H1 (cell line): ENCODE measurements at regions not wholly inside any gene's neighbourhood (a gene's known extent, or its start where the extent isn't known, plus 50 kb on each side); places are given as distances from the start of the nearest gene placed in this dataset.

Experiments
- ASH2L ChIP-seq: fragments of 200-600, 300-600 bp; sonication (generic); IDR thresholded peaks from one replicate; pipeline ENCODE4 v1.7.1; 2017; ENCODE audit warnings: low read length
- CEBPB ChIP-seq: IDR thresholded peaks from 2 replicates; pipeline ENCODE4 v1.6.1; 2012; ENCODE audit warnings: low read depth, low read length
- CHD7 ChIP-seq: fragments of 300-600 bp; sonication (generic); IDR thresholded peaks from 2 replicates; pipeline ENCODE4 v1.7.1; 2012; ENCODE audit warnings: low read length, moderate library complexity, mild to moderate bottlenecking, inconsistent platforms; ENCODE audit not compliant: insufficient replicate concordance
- CREB1 ChIP-seq: IDR thresholded peaks from 2 replicates; pipeline ENCODE4 v1.6.1; 2012; ENCODE audit warnings: inconsistent platforms
- GTF2F1 ChIP-seq: IDR thresholded peaks from 2 replicates; pipeline ENCODE4 v1.6.1; 2012; ENCODE audit warnings: low read depth, low read length, improper control_type of control experiment, borderline replicate concordance
- JUND ChIP-seq: IDR thresholded peaks from 2 replicates; pipeline ENCODE4 v1.6.1; 2011; ENCODE audit warnings: mild to moderate bottlenecking, improper control_type of control experiment, low read length
- KDM4A ChIP-seq: IDR thresholded peaks from one replicate; pipeline ENCODE4 v1.7.1; 2012; ENCODE audit warnings: low read depth, mild to moderate bottlenecking, moderate library complexity, low read length, inconsistent platforms; ENCODE audit not compliant: severe bottlenecking
- MAX ChIP-seq: IDR thresholded peaks from 2 replicates; pipeline ENCODE4 v1.6.1; 2012; ENCODE audit warnings: inconsistent platforms
- NANOG ChIP-seq: IDR thresholded peaks from 2 replicates; pipeline ENCODE4 v1.6.1; 2011; ENCODE audit warnings: low read length, low read depth, mild to moderate bottlenecking, inconsistent platforms; ENCODE audit not compliant: insufficient read depth, poor library complexity, severe bottlenecking
- POLR2A ChIP-seq, 2 experiments: IDR thresholded peaks; 1 replicate in 1 of 2; 2 replicates in 1 of 2; pipeline ENCODE4 v1.6.1; 2011; ENCODE audit warnings: low read depth in 2 of 2, low read length in 2 of 2, mild to moderate bottlenecking in 2 of 2; ENCODE audit errors: control extremely low read depth in 1 of 2
- RAD21 ChIP-seq, 2 experiments: IDR thresholded peaks in 1 of 2; conservative IDR thresholded peaks in 1 of 2; 2 replicates each; pipeline ENCODE4 v1.6.1; 2011; ENCODE audit warnings: low read depth in 2 of 2, low read length in 2 of 2, improper control_type of control experiment in 1 of 2, inconsistent platforms in 1 of 2, mild to moderate bottlenecking in 1 of 2, moderate library complexity in 1 of 2
- TCF12 ChIP-seq: IDR thresholded peaks from 2 replicates; pipeline ENCODE4 v1.6.1; 2011; ENCODE audit warnings: low read depth, mild to moderate bottlenecking, low read length
- TEAD4 ChIP-seq: IDR thresholded peaks from 2 replicates; pipeline ENCODE4 v1.6.1; 2012; ENCODE audit warnings: low read depth, low read length, inconsistent platforms, mixed read lengths

- no peak for TF ChIP-seq CHD7
- TF ChIP-seq ASH2L: no peak
- no peak for TF ChIP-seq NANOG
- no peak for TF ChIP-seq TCF12
- TF ChIP-seq TEAD4: no peak
- TF ChIP-seq KDM4A: no peak
- no peak for TF ChIP-seq RAD21 (IDR thresholded peaks at IDR 0.05 in 1 of 2, conservative IDR thresholded peaks at IDR 0.05 in 1 of 2; ENCODE audit: low read depth in 2 of 2, low read length in 2 of 2)
- no peak for TF ChIP-seq CREB1
- TF ChIP-seq JUND: no peak
- no peak for TF ChIP-seq POLR2A (IDR thresholded peaks at IDR 0.05; ENCODE audit: control extremely low read depth in 1 of 2, low read depth in 2 of 2, low read length in 2 of 2)
- no peak for TF ChIP-seq MAX
- no peak for TF ChIP-seq GTF2F1
- TF ChIP-seq CEBPB: no peak
Observed at GRCh38 chr3:110327870-110328269, 743.7 kb upstream of the NECTIN3 start (continued).
